Smooth muscle cell (in vitro differentiated cells): ENCODE measurements at regions not wholly inside any gene's neighbourhood (a gene's known extent, or its start where the extent isn't known, plus 50 kb on each side); places are given as distances from the start of the nearest gene placed in this dataset.

Experiments
- DNase-seq: peaks from one replicate; lab custom pipeline; 2025; ENCODE audit not compliant: unreplicated experiment; lab: John Stamatoyannopoulos, UW
- H2AFZ ChIP-seq: fragments of 200-600 bp; sonication (generic); 2 replicates; pipeline ENCODE4 v1.6.0; 2016; ENCODE audit warnings: antibody characterized with exemption, low read depth, mild to moderate bottlenecking
- H3F3A ChIP-seq: fragments of 200-600 bp; sonication (generic); 2 replicates; pipeline ENCODE4 v1.6.0; 2017; ENCODE audit warnings: antibody characterized with exemption, low read depth
- H3K27ac ChIP-seq: fragments of 200-600 bp; sonication (generic); 2 replicates; pipeline ENCODE4 v1.5.1; 2016; ENCODE audit warnings: low read depth, mild to moderate bottlenecking
- H3K27me3 ChIP-seq: fragments of 200-600 bp; sonication (generic); 2 replicates; pipeline ENCODE4 v1.6.1; 2016; ENCODE audit warnings: low read depth, mild to moderate bottlenecking
- H3K36me3 ChIP-seq: fragments of 200-600 bp; sonication (generic); 2 replicates; pipeline ENCODE4 v1.5.1; 2016; ENCODE audit warnings: low read depth
- H3K4me1 ChIP-seq: fragments of 200-600 bp; sonication (generic); 2 replicates; pipeline ENCODE4 v1.5.1; 2016; ENCODE audit warnings: low read depth
- H3K4me2 ChIP-seq: fragments of 200-600 bp; sonication (generic); 2 replicates; pipeline ENCODE4 v1.6.0; 2016; ENCODE audit warnings: mild to moderate bottlenecking
- H3K4me3 ChIP-seq: fragments of 200-600 bp; sonication (generic); 2 replicates; pipeline ENCODE4 v1.5.1; 2016; ENCODE audit warnings: mild to moderate bottlenecking
- H3K79me2 ChIP-seq: fragments of 200-600 bp; sonication (generic); 2 replicates; pipeline ENCODE4 v1.6.0; 2016; ENCODE audit warnings: low read depth, mild to moderate bottlenecking
- H3K9ac ChIP-seq: fragments of 200-600 bp; sonication (generic); 2 replicates; pipeline ENCODE4 v1.6.0; 2016; ENCODE audit warnings: low read depth
- H3K9me3 ChIP-seq: fragments of 200-600 bp; sonication (generic); replicated peaks from 2 replicates; pipeline ENCODE4 v1.5.1; 2016; ENCODE audit warnings: low read depth
- H4K20me1 ChIP-seq: fragments of 200-600 bp; sonication (generic); 2 replicates; pipeline ENCODE4 v1.6.0; 2016; ENCODE audit warnings: low read depth
- CTCF ChIP-seq: fragments of 200-600 bp; sonication (generic); IDR thresholded peaks from 2 replicates; pipeline ENCODE4 v1.5.1; 2017; ENCODE audit warnings: borderline replicate concordance, mild to moderate bottlenecking, antibody characterized with exemption; ENCODE audit not compliant: insufficient read depth, poor library complexity, severe bottlenecking
- WGBS: methylation state at CpG from one replicate; pipeline ENCODE4 v1.1.7; 2016; ENCODE audit warnings: low lambda C conversion rate; 5-methylcytosine and 5-hydroxymethylcytosine counted together

GRCh38 chr22:47552024-47552423, 789.6 kb downstream of the TBC1D22A start:
- Histone ChIP-seq H3K9me3 (peaks cover 4% of the 10 kb centered on the region), H3K79me2 (no peaks in the 10 kb centered on the region), H2AFZ (no peak overlapping the region), H3K4me2 (no peak overlapping the region), H3K9ac (no peak overlapping the region), H3K27ac (no peak overlapping the region), H3K36me3 (no peaks in the 10 kb centered on the region), H3K4me1 (no peaks in the 10 kb centered on the region), H3K4me3 (no peak overlapping the region), H3K27me3 (no peaks in the 10 kb centered on the region), H4K20me1 (no peaks in the 10 kb centered on the region), H3F3A (no peaks in the 10 kb centered on the region)
- 72% methylated on average over 3 of the region's 3 CpGs for WGBS
- no peak for TF ChIP-seq CTCF
- DNase-seq, result no peak

- TF ChIP-seq CTCF, result no peak
- no peak overlapping the region for H2AFZ ChIP-seq
- H3K4me1 ChIP-seq, result no peaks in the 10 kb centered on the region
- WGBS, result 79% methylated on average over 7 of the region's 7 CpGs
- H3K36me3 ChIP-seq, result no peaks in the 10 kb centered on the region
- no peaks in the 10 kb centered on the region for H3F3A ChIP-seq
- no peaks in the 10 kb centered on the region for H4K20me1 ChIP-seq
- H3K27me3 ChIP-seq, result no peaks in the 10 kb centered on the region
- H3K9ac ChIP-seq, result no peak overlapping the region
- H3K27ac ChIP-seq, result no peak overlapping the region
- peaks cover 4% of the 10 kb centered on the region for H3K9me3 ChIP-seq
- H3K79me2 ChIP-seq, result no peaks in the 10 kb centered on the region
- no peak for DNase-seq
- H3K4me2 ChIP-seq, result no peak overlapping the region
- no peak overlapping the region for H3K4me3 ChIP-seq
Observed at GRCh38 chr22:47551431-47551775, 789.0 kb downstream of the TBC1D22A start.

- WGBS, result 79% methylated on average over 23 of the region's 23 CpGs
- no peaks in the 10 kb centered on the region for H3F3A ChIP-seq
- no peaks in the 10 kb centered on the region for H4K20me1 ChIP-seq
- no peak for TF ChIP-seq CTCF
- H3K9ac ChIP-seq, result no peak overlapping the region
- no peak overlapping the region for H3K27ac ChIP-seq
- no peak overlapping the region for H3K4me3 ChIP-seq
- no peak for DNase-seq
- no peak overlapping the region for H3K4me2 ChIP-seq
- H3K9me3 ChIP-seq, result peaks cover 4% of the 10 kb centered on the region
- no peaks in the 10 kb centered on the region for H3K27me3 ChIP-seq
- H3K4me1 ChIP-seq, result no peaks in the 10 kb centered on the region
- H2AFZ ChIP-seq, result no peak overlapping the region
- H3K36me3 ChIP-seq, result no peaks in the 10 kb centered on the region
- H3K79me2 ChIP-seq, result no peaks in the 10 kb centered on the region
Observed at GRCh38 chr22:47550524-47551430, 788.3 kb downstream of the TBC1D22A start.

GRCh38 chr22:47549741-47550340, 787.4 kb downstream of the TBC1D22A start:
- H4K20me1 ChIP-seq, result no peaks in the 10 kb centered on the region
- TF ChIP-seq CTCF, result no peak
- no peaks in the 10 kb centered on the region for H3F3A ChIP-seq
- no peak overlapping the region for H2AFZ ChIP-seq
- no peak for DNase-seq
- no peak overlapping the region for H3K4me2 ChIP-seq
- H3K4me1 ChIP-seq, result no peaks in the 10 kb centered on the region
- H3K27ac ChIP-seq, result no peak overlapping the region
- peaks cover 4% of the 10 kb centered on the region for H3K9me3 ChIP-seq
- H3K79me2 ChIP-seq, result no peaks in the 10 kb centered on the region
- 78% methylated on average over 17 of the region's 17 CpGs for WGBS
- no peak overlapping the region for H3K9ac ChIP-seq
- H3K4me3 ChIP-seq, result no peak overlapping the region
- no peaks in the 10 kb centered on the region for H3K27me3 ChIP-seq
- no peaks in the 10 kb centered on the region for H3K36me3 ChIP-seq
